Fibroblast of lung (primary cell): ENCODE measurements at regions not wholly inside any gene's neighbourhood (a gene's known extent, or its start where the extent isn't known, plus 50 kb on each side); places are given as distances from the start of the nearest gene placed in this dataset.

ENCODE experiments used
- DNase-seq, 2 donors: peaks; one replicate each; pipeline versions ENCODE4 v3.0.0 to v3.0.0-alpha.2; 2010; ENCODE audit warnings: low read depth in 2 of 2
- H2AFZ ChIP-seq: 2 replicates; pipeline ENCODE4 v1.5.1; 2012; ENCODE audit warnings: low read length, control low read depth, inconsistent platforms
- H3K27ac ChIP-seq: 2 replicates; pipeline ENCODE4 v1.5.1; 2011; ENCODE audit warnings: low read length, control low read depth; ENCODE audit not compliant: insufficient read depth
- H3K27me3 ChIP-seq: 2 replicates; pipeline ENCODE4 v1.5.1; 2011; ENCODE audit warnings: mild to moderate bottlenecking, low read length; ENCODE audit not compliant: control insufficient read depth, insufficient read depth
- H3K36me3 ChIP-seq: 2 replicates; pipeline ENCODE4 v1.5.1; 2011; ENCODE audit warnings: low read length; ENCODE audit not compliant: control insufficient read depth, insufficient read depth
- H3K4me1 ChIP-seq: 2 replicates; pipeline ENCODE4 v1.5.1; 2011; ENCODE audit warnings: low read length; ENCODE audit not compliant: control insufficient read depth, insufficient read depth; ENCODE audit errors: extremely low read depth
- H3K4me2 ChIP-seq: 2 replicates; pipeline ENCODE4 v1.5.1; 2011; ENCODE audit warnings: low read length, control low read depth; ENCODE audit not compliant: insufficient read depth; ENCODE audit errors: extremely low read depth
- H3K4me3 ChIP-seq, 4 experiments: fragments of 200-600 bp in 1 of 4; sonication (generic) in 1 of 4; replicated peaks in 1 of 4; 2 replicates each; pipeline ENCODE4 v1.5.1; 2011 to 2016; ENCODE audit warnings: low read length in 4 of 4, low read depth in 3 of 4, mild to moderate bottlenecking in 3 of 4, control low read depth in 2 of 4, inconsistent platforms in 1 of 4, mixed read lengths in 1 of 4; ENCODE audit not compliant: insufficient read depth in 1 of 4; ENCODE audit errors: control extremely low read depth in 1 of 4
- H3K79me2 ChIP-seq: 2 replicates; pipeline ENCODE4 v1.5.1; 2012; ENCODE audit warnings: mild to moderate bottlenecking, low read length, inconsistent platforms; ENCODE audit not compliant: control insufficient read depth, insufficient read depth
- H3K9ac ChIP-seq: 2 replicates; pipeline ENCODE4 v1.5.1; 2011; ENCODE audit warnings: mild to moderate bottlenecking, low read length, control low read depth; ENCODE audit not compliant: insufficient read depth
- H3K9me3 ChIP-seq: 2 replicates; pipeline ENCODE4 v1.5.1; 2012; ENCODE audit warnings: low read depth, low read length; ENCODE audit not compliant: control insufficient read depth, insufficient read depth
- H4K20me1 ChIP-seq: 2 replicates; pipeline ENCODE4 v1.5.1; 2011; ENCODE audit warnings: low read length; ENCODE audit not compliant: control insufficient read depth, insufficient read depth; ENCODE audit errors: extremely low read depth
- CTCF ChIP-seq, 2 donors: IDR thresholded peaks in 1 of 2; conservative IDR thresholded peaks in 1 of 2; 1 replicate in 1 of 2; 2 replicates in 1 of 2; pipeline ENCODE4 v1.5.1; 2011 to 2012; ENCODE audit warnings: low read length in 2 of 2, control low read depth in 1 of 2, inconsistent platforms in 1 of 2, low read depth in 1 of 2, mild to moderate bottlenecking in 1 of 2
- EZH2 ChIP-seq: IDR thresholded peaks from 2 replicates; pipeline ENCODE4 v1.5.1; 2012; ENCODE audit warnings: low read length, control low read depth, mild to moderate bottlenecking; ENCODE audit errors: missing control alignments

- no peak for DNase-seq
These were observed 54.6 kb upstream of the ID4 start for GRCh38 chr6:19782588-19782987.

More at GRCh38 chr6:19782588-19782987, 54.6 kb upstream of the ID4 start:
- Histone ChIP-seq H4K20me1 (no peaks in the 10 kb centered on the region), H3K79me2 (no peaks in the 10 kb centered on the region), H3K9ac (no peak overlapping the region), H3K4me3 (no peak overlapping the region), H3K9me3 (no peaks in the 10 kb centered on the region), H3K4me2 (no peak overlapping the region), H2AFZ (no peak overlapping the region), H3K27me3 (no peaks in the 10 kb centered on the region), H3K27ac (no peak overlapping the region), H3K4me1 (no peaks in the 10 kb centered on the region), H3K36me3 (no peaks in the 10 kb centered on the region)
- no peak for TF ChIP-seq EZH2
- TF ChIP-seq CTCF (conservative IDR thresholded peaks at IDR 0.05 in 1 of 2, IDR thresholded peaks at IDR 0.05 in 1 of 2; ENCODE audit: low read depth in 1 of 2, low read length in 2 of 2) = no peak
